HepG2 (cell line): ENCODE measurements at regions not wholly inside any gene's neighbourhood (a gene's known extent, or its start where the extent isn't known, plus 50 kb on each side); places are given as distances from the start of the nearest gene placed in this dataset.

Experiments
- ATAC-seq: fragments of 200-7000 bp; cut with Tn5 transposase; 3 replicates; pipeline ENCODE4 v1.9.1; 2020; ENCODE audit warnings: mild to moderate bottlenecking, moderate library complexity
- BruUV-seq: library from RNA; stranded (reverse); fragments of 400-500 nt; replicated peaks from 2 replicates; lab custom pipeline; 2021; lab: Mats Ljungman, UMichigan
- CTCF ChIA-PET: fragments of 300-600 bp; formaldehyde crosslinking; extraction: SDS; loops from one replicate; lab custom pipeline; 2021; ENCODE audit warnings: low total read pairs, inconsistent platforms, low intra/inter-chr PET ratio; lab: Yijun Ruan, JAX
- POLR2A ChIA-PET: fragments of 350-600 bp; sonication (Branson Sonifier 250); formaldehyde crosslinking; loops from one replicate; lab custom pipeline; 2020; ENCODE audit warnings: antibody characterized with exemption, inconsistent platforms; lab: Yijun Ruan, JAX
- DNase-seq: peaks from one replicate; pipeline ENCODE4 v3.0.0-alpha.2; 2015; ENCODE audit warnings: low spot score
- FAIRE-seq: peaks from 3 replicates; lab custom pipeline; 2011; peaks lifted over from hg19 to GRCh38; lab: Jason Lieb, UNC
- H2AFZ ChIP-seq: one replicate; pipeline ENCODE4 v1.6.1; 2011; ENCODE audit warnings: low read length, inconsistent platforms
- H3K27ac ChIP-seq: fragments of 300-600 bp; 3 replicates; pipeline ENCODE4 v1.8.0; 2011; ENCODE audit warnings: mixed run types, mild to moderate bottlenecking, mixed read lengths, low read length, inconsistent platforms; ENCODE audit not compliant: insufficient read depth; ENCODE audit errors: extremely low read length
- H3K27me3 ChIP-seq, 2 experiments: fragments of 200-600 bp in 1 of 2; 2 replicates in 1 of 2; 3 replicates in 1 of 2; pipeline versions ENCODE4 v1.6.0 to v1.8.0; 2011; ENCODE audit warnings: low read length in 2 of 2, mild to moderate bottlenecking in 2 of 2, moderate library complexity in 2 of 2, inconsistent platforms in 1 of 2; ENCODE audit not compliant: insufficient read depth in 2 of 2, control insufficient read depth in 1 of 2
- H3K36me3 ChIP-seq, 2 experiments: fragments of 200-600 bp in 1 of 2; replicated peaks in 1 of 2; 2 replicates in 1 of 2; 3 replicates in 1 of 2; pipeline versions ENCODE4 v1.5.1 to v1.8.0; 2011; ENCODE audit warnings: low read length in 2 of 2, inconsistent platforms in 1 of 2; ENCODE audit not compliant: insufficient read depth in 2 of 2, control insufficient read depth in 1 of 2
- H3K4me1 ChIP-seq: 2 replicates; pipeline ENCODE4 v1.5.1; 2012; ENCODE audit warnings: low read length, inconsistent platforms; ENCODE audit not compliant: insufficient read depth
- H3K4me2 ChIP-seq: 2 replicates; pipeline ENCODE4 v1.6.0; 2011; ENCODE audit warnings: low read depth, low read length, inconsistent platforms
- H3K4me3 ChIP-seq, 3 experiments: fragments of 200-600 bp in 1 of 3; sonication (generic), shearing (Covaris generic) in 1 of 3; replicated peaks in 1 of 3; 2 replicates each; pipeline ENCODE4 v1.5.1; 2011 to 2016; ENCODE audit warnings: low read length in 3 of 3, inconsistent platforms in 2 of 3, low read depth in 2 of 3, mild to moderate bottlenecking in 2 of 3, control low read depth in 1 of 3, mixed read lengths in 1 of 3; ENCODE audit not compliant: insufficient read depth in 1 of 3
- H3K79me2 ChIP-seq: one replicate; pipeline ENCODE4 v1.6.1; 2011; ENCODE audit warnings: low read length, inconsistent platforms; ENCODE audit not compliant: insufficient read depth
- H3K9ac ChIP-seq: 2 replicates; pipeline ENCODE4 v1.6.0; 2011; ENCODE audit warnings: mild to moderate bottlenecking, low read depth, low read length, inconsistent platforms; ENCODE audit not compliant: insufficient read depth
- H3K9me3 ChIP-seq: 2 replicates; pipeline ENCODE4 v1.5.1; 2012; ENCODE audit warnings: mild to moderate bottlenecking, low read length
- H4K20me1 ChIP-seq: 2 replicates; pipeline ENCODE4 v1.6.0; 2011; ENCODE audit warnings: inconsistent platforms, mild to moderate bottlenecking, low read length, moderate library complexity; ENCODE audit not compliant: insufficient read depth
- CREBL2 ChIP-seq: sonication (generic); formaldehyde crosslinking; IDR thresholded peaks from 2 replicates; pipeline ENCODE4 v1.8.1; 2023; ENCODE audit warnings: missing genetic modification reagents, mild to moderate bottlenecking, borderline replicate concordance
- HES4 ChIP-seq: sonication (generic); formaldehyde crosslinking; IDR thresholded peaks from 2 replicates; pipeline ENCODE4 v1.9.0; 2021; ENCODE audit warnings: mild to moderate bottlenecking, missing genetic modification reagents, borderline replicate concordance
- NR2F2 ChIP-seq: IDR thresholded peaks from 2 replicates; pipeline ENCODE4 v1.6.1; 2012; ENCODE audit warnings: low read depth, inconsistent platforms, borderline replicate concordance
- RXRA ChIP-seq: sonication (generic); formaldehyde crosslinking; IDR thresholded peaks from 2 replicates; pipeline ENCODE4 v1.5.1; 2020; ENCODE audit warnings: missing genetic modification reagents
- YEATS2 ChIP-seq: sonication (generic); formaldehyde crosslinking; IDR thresholded peaks from 2 replicates; pipeline ENCODE4 v1.4.0; 2020; ENCODE audit warnings: missing genetic modification reagents, borderline replicate concordance
- ZFP36L1 ChIP-seq: sonication (generic); formaldehyde crosslinking; IDR thresholded peaks from 2 replicates; pipeline ENCODE4 v1.8.0; 2022; ENCODE audit warnings: mild to moderate bottlenecking, missing genetic modification reagents, moderate library complexity
- ZNF432 ChIP-seq: sonication (generic); formaldehyde crosslinking; IDR thresholded peaks from 2 replicates; pipeline ENCODE4 v1.5.0; 2020; ENCODE audit warnings: missing genetic modification reagents, mild to moderate bottlenecking, borderline replicate concordance
- ZNF614 ChIP-seq: IDR thresholded peaks from 2 replicates; pipeline ENCODE4 v1.6.1; 2018; ENCODE audit warnings: missing biosample characterization, missing genetic modification reagents, inconsistent platforms, borderline replicate concordance
- ZNF670 ChIP-seq: sonication (generic); formaldehyde crosslinking; IDR thresholded peaks from 2 replicates; pipeline ENCODE4 v1.8.0; 2022; ENCODE audit warnings: mild to moderate bottlenecking, missing genetic modification reagents, borderline replicate concordance
- ZNF772 ChIP-seq: sonication (generic); formaldehyde crosslinking; IDR thresholded peaks from 2 replicates; pipeline ENCODE4 v1.5.0; 2020; ENCODE audit warnings: mild to moderate bottlenecking, missing genetic modification reagents
- WGBS: methylation state at CpG from one replicate; pipeline ENCODE4 v1.1.6; 2017; ENCODE audit warnings: low lambda C conversion rate; 5-methylcytosine and 5-hydroxymethylcytosine counted together
- in situ Hi-C: cut with HindIII; loops from 2 replicates; pipeline ENCODE4 v1.10.0; 2017; ENCODE audit warnings: low pct_unique_long_range_greater_than_20kb; ENCODE audit not compliant: extremely low pct_ligation_motif_present
- intact Hi-C: fragments of 100-400 bp; cut with micrococcal nuclease; formaldehyde crosslinking; loops from one replicate; pipeline ENCODE4 v1.10.0; 2022; ENCODE audit not compliant: unreplicated experiment
- TF ChIP-seq, protein P1 (sequence below): sonication (generic); formaldehyde crosslinking; IDR thresholded peaks from 2 replicates; pipeline ENCODE4 v1.4.0; 2020; ENCODE audit warnings: missing genetic modification reagents, borderline replicate concordance
- TF ChIP-seq, protein P2 (sequence below): IDR thresholded peaks from 2 replicates; pipeline ENCODE4 v1.6.1; 2016; ENCODE audit warnings: mild to moderate bottlenecking, missing biosample characterization, missing genetic modification reagents

DNA sequence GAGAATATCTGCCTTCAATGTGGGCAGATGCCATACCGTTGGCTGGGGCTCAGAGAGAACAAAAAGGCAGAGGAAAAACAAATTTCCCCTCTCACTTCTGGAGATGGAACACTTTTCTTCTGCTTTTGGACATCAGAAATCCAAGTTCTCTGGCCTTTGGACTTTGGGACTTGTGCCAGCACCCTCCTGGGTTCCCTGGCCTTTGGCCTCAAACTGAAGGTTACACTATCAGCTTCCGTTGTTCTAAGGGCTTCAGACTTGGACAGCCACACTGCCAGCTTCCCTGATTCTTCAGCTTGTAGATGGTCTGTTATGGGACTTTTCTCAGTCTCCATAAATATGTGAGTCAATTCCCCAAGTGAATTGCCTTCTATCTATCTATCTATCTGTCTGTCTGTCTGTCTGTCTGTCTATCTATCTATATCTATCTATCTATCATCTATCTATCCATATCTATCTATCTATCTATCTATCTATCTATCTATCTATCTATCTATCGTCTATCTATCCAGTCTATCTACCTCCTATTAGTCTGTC lies 778.1 kb upstream of the TMPRSS15 start (continued):
- TF ChIP-seq, protein P1, sequence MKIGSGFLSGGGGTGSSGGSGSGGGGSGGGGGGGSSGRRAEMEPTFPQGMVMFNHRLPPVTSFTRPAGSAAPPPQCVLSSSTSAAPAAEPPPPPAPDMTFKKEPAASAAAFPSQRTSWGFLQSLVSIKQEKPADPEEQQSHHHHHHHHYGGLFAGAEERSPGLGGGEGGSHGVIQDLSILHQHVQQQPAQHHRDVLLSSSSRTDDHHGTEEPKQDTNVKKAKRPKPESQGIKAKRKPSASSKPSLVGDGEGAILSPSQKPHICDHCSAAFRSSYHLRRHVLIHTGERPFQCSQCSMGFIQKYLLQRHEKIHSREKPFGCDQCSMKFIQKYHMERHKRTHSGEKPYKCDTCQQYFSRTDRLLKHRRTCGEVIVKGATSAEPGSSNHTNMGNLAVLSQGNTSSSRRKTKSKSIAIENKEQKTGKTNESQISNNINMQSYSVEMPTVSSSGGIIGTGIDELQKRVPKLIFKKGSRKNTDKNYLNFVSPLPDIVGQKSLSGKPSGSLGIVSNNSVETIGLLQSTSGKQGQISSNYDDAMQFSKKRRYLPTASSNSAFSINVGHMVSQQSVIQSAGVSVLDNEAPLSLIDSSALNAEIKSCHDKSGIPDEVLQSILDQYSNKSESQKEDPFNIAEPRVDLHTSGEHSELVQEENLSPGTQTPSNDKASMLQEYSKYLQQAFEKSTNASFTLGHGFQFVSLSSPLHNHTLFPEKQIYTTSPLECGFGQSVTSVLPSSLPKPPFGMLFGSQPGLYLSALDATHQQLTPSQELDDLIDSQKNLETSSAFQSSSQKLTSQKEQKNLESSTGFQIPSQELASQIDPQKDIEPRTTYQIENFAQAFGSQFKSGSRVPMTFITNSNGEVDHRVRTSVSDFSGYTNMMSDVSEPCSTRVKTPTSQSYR (CRISPR knock-in tag): no peak
- TF ChIP-seq ZNF432 (CRISPR knock-in tag) (no peak), RXRA (CRISPR knock-in tag) (no peak), ZNF670 (no peak)

- H2AFZ ChIP-seq: no peak overlapping the region
- 13% methylated on average over 4 of the region's 4 CpGs for WGBS
- no TSS peak for BruUV-seq
- H3K4me1 ChIP-seq: no peaks in the 10 kb centered on the region
- ChIA-PET POLR2A (no interaction called here), CTCF (no interaction called here)
- no peak for ATAC-seq
- intact Hi-C loops: no loop called here
- no peak for FAIRE-seq
- H3K4me2 ChIP-seq: no peak overlapping the region
- H3K4me3 ChIP-seq: no peak overlapping the region
- no peaks in the 10 kb centered on the region for H3K36me3 ChIP-seq
- peaks cover 91% of the 10 kb centered on the region for H3K9me3 ChIP-seq
- TF ChIP-seq ZNF772 (CRISPR knock-in tag) (no peak), CREBL2 (CRISPR knock-in tag) (no peak), HES4 (CRISPR knock-in tag) (no peak), ZFP36L1 (CRISPR knock-in tag) (no peak), YEATS2 (CRISPR knock-in tag) (no peak), ZNF614 (CRISPR knock-in tag) (no peak), NR2F2 (no peak)
- TF ChIP-seq, protein P2, sequence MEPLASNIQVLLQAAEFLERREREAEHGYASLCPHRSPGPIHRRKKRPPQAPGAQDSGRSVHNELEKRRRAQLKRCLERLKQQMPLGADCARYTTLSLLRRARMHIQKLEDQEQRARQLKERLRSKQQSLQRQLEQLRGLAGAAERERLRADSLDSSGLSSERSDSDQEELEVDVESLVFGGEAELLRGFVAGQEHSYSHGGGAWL: no peak
- no peak for DNase-seq
- H4K20me1 ChIP-seq: no peaks in the 10 kb centered on the region
- no peaks in the 10 kb centered on the region for H3K79me2 ChIP-seq
- H3K27me3 ChIP-seq: no peaks in the 10 kb centered on the region
- H3K9ac ChIP-seq: no peak overlapping the region
- H3K27ac ChIP-seq: no peak overlapping the region
- in situ Hi-C loops: no loop called here
Observed at GRCh38 chr21:19197950-19198349, 794.4 kb upstream of the TMPRSS15 start.
